Amygdala (tissue), 56 donors: ENCODE measurements at regions not wholly inside any gene's neighbourhood (a gene's known extent, or its start where the extent isn't known, plus 50 kb on each side); places are given as distances from the start of the nearest gene placed in this dataset.
"Not testable (repeated sequence)": the region's sequence is repeated elsewhere in the genome, so short reads cannot be mapped to it uniquely, and the experiment has no call there.

Experiments used
- DNase-seq, 56 donors: peaks; one replicate each; lab custom pipeline; 2025; lab: John Stamatoyannopoulos, UW

DNA sequence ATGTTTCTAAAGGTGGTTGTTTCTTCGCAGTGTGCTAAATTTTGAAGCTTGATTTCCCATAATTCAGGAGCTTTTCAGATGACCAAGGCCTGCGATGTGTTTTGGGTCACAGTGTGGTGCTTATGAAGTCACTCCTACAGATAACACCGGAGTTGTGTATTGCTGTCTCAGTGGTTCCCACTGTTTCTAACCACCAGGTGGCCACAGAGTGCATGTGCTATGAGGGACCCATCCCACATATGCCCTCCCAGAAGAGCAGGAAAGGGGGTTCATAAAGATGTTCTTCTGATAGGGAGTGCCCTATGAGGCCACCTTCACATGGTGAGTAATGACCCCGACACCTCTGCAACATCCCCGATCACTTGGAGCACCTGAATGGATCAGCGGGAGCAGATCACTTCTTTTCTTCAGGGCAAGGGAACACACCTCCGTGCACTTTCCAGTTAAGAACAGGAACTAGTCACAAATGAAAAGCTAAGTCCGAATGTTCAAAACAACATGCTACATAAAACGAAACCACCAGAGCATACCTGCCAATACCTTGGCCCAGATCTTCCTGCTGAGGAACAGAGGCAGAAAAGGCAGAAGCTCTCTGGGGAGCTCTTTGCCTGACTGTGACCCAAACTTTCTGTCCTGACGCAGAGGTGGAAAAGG lies 262.1 kb downstream of the FAM72C start:
- DNase-seq, result peak in 1 of 56 donors; percentile 0

DNA sequence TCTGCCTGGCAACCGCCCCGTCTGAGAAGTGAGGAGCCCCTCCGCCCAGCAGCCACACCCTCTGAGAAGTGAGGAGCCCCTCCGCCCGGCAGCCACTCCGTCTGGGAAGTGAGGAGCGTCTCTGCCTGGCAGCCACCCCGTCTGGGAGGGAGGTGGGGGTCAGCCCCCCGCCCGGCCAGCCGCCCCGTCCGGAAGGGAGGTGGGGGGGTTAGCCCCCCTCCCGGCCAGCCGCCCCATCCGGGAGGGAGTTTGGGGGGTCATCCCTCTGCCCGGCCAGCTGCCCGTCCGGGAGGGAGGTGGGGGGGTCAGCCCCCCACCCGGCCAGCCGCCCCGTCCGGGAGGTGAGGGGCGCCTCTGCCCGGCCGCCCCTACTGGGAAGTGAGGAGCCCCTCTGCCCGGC lies 269.0 kb downstream of the FAM72C start:
- not testable (repeated sequence) for DNase-seq

DNA sequence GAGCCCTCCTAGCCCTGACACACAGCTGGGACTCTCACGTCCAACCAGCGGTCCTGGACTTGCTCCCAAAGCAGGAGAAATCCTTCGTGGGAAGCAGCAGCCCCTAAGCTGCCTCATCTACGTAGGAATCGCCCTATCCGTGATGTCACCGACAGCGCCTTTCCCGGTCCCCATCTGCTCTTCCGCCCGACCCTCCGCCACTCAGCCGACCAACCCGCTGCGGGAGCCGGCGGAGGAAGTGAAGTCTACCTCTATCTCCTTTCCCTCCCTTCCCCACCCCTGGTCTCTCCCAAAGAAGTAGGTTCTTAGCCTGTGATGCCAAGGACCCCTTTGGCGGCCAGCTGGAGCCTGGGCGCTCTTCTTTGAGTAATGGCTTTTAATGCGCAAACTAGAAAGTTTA lies 272.1 kb downstream of the FAM72C start:
- no peak for DNase-seq

DNA sequence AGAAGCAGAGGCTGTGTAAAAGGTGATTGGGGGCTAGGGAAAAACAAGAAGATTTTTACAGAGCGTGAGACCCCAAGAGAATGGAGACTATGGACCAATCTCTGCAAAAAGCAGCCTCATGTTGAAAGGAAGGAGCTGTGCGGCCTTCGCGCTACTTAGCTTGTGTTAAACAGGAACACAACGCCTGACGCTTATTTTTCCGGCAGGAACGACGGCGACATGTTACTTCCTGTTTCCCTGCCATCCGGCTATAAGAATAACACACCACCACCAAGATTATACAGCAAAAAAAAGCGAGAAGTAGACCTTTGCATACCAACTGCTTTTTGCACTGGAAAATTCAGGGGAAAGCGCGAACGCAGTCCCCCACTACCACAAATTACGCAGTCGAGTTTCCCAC lies 272.7 kb downstream of the FAM72C start:
- no peak for DNase-seq

DNA sequence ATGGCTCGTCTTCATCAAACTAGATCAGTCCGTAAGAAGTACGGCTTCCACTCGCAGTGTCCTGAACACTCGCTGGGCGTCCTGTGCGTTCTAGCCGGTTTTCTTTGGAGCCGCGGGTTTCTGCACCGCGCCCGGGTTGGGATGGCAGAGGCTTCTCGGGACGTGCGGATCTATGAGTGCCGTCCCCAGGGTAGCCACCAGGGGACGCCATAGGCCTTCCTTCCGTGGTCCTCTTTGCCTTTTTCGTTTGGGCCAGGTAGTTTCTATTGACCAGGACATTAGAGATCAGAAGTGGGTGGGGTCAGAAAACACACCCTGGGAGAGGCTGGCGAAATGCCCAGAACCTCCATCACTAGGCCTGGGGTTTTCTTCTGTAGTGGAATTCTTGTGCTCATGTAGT lies 273.8 kb downstream of the FAM72C start:
- peak in 2 of 56 donors; percentile 1 to 15 for DNase-seq

DNA sequence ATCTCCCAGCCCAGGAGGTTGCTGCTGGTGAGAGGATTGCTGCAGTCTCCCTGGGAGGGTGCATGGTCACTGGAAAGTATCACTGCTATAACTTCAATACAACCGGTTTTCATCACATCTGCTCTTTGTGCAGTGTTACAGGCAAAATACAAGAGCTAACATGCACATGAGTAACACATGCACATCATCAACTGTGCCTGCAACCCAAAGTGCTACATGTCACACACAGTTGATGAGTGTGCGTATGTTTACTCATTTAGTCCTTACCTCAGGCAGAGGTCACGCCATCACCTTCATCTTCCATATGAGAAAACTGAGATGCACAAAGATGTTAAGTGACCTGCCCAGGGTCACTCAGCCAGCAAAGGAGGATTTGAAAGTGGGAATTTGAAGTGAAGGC lies 277.7 kb downstream of the FAM72C start:
- DNase-seq, result no peak

DNA sequence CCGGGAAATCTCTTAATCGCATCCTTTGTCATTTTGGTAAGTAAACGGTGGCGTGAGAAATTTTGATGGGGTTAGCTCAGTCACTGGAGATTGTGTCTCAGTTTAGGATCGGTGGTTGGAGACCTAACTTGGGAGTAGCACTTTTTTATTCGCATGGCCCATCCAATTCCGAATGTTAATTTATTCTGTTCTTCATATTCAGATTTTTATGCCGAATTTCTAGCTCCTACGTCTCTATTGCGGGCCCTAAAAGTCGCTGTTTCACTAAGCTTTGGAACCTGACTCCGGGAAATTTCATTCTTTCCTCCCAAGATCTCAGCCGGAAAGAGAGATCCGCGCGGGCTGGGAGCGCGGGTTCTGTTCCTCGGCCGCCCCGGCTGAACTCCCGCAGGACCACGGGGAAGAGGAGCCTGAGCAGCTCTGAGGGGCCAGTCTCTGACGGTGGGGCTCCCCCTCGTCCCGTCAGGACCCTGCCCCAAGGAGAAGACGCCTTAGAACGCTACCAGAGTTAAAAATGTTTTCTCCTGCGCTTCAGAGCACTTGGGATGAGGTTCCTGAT lies 279.7 kb downstream of the FAM72C start:
- DNase-seq, result no peak

DNA sequence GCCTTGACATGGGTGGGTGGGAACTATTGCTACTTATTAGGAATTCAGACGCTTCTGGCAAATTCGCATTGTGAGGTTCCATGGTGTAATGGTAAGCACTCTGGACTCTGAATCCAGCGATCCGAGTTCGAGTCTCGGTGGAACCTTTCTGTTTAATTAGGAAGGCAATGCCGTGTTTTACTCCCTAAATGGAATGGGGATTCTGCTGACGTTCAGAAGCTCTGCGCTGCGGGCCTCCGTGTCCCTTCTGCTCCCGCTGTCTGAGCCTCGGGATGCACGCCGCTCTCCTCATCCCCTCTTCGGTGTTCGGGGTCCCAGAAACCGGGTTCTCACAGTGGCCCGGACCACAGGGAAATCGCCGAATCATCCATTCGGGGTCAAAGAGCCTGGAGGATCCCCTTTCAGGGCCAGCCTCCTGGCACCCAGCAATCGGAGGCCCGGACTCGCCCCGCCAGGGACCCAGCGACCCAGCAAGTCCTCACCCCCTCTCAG lies 280.3 kb downstream of the FAM72C start:
- DNase-seq, result no peak

DNA sequence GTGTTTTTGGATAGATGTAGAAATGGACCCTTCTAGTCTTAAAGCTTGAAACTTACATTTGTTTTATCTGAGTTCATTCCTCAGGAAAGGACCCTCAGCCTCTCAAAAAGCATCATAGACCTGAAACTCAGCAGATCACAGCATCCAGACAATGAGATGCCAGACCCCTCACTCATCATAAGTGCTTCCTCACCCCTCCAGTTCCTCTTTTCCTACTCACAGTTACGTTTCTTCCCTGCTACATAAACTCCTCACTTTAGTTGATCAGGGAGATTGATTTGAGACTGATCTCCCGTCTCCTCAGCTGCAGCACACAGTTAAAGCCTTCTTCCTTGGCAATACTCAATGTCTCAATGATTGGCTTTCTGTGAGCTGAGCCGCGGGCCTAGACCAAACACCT lies 282.0 kb downstream of the FAM72C start:
- DNase-seq, result no peak

DNA sequence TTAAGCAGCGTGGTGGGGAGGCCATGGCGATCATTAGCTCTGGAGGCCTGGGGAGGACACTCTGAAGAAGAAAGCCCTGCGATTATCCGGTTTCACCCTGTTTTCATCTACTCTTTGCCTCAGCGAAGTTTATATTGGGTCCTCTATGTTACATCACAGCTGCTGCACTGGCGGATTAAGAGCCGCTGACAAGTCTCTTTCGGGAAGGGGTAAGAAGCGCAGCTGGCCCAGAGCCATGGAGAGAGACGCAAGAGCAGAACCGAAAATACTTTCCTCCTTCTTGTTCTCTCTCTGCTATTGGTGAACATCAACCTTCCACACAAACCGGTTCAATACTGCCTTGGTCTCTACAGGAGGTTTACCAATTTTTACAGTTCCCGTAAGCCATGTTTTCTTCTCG lies 291.5 kb downstream of the FAM72C start:
- DNase-seq, result no peak

DNA sequence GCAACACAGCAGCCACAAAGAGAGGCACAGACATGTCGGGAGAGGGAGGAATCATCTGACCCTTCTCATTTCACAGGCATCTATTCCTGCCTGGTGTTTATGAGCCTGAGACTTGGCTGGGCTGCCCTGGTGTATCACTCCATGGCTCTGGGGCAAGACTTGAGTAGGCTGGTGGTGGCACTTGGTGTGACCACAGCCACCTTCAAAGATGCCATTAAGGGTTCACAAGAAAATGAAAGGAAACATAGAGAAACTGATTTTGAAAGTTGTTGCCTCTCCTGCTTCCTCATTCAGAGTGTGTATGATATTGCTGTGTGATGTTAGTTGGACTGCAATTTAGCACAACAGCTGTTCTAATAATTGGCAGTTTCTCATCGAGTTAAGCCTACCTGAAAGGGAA lies 298.8 kb downstream of the FAM72C start:
- DNase-seq, result no peak

DNA sequence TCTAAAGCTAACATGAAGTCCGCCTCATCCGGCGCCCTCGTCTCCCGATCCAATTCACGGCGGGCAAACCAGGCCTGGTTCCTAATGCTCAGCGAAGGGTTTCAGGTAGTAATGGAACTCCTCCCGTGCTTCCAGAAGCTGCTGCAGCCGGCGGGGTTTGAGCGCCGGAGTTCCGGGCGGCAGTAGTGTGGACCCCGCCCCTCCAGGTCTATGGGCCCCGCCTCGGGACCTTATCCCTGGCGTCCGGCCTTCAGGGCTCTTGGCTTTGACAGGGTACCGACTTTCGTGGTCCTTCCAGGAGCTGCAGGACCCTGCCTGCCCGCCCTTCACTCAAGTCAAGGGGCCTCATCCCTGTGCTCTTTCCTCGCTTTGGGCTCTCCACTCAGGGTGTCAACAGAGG lies 304.1 kb downstream of the FAM72C start:
- DNase-seq, result no peak

DNA sequence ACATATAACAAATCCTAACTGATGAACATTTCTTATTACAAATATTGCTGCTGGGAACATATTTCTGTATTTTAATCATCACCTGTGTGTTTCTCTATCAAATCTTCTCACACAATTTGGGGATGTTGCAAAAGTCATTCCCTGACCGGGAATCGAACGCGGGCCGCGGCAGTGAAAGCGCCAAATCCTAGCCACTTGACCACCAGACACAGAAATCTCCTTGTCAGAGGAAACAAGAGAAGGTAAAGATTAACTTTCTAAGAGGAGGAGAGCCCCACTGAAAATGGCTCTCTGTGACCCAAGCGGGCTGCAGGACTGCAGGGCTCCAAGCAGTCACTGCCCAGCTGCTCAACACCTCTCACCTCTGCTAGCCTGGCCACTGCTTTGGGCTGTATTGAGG lies 304.9 kb downstream of the FAM72C start:
- DNase-seq, result no peak

DNA sequence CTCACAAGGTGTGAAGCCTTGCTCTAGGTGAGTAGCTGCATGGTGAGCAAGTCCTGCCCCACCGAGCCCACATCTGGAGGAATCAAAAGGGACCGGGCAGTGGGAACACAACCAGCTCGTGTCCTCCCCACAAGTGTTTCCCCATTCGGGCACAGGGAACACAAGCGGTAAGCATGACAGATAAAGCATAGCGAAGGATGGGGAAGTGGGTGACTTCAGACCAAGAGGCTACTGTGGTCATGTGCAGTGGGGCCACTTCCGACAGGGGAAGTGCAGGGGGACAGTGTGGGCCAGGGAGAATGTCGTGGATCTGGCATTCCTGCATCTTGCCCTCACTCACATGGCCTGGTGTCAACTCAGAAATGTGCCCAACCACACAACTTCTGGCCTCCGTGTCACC lies 306.2 kb downstream of the FAM72C start:
- DNase-seq, result peak in 2 of 56 donors; percentile 1 to 5

DNA sequence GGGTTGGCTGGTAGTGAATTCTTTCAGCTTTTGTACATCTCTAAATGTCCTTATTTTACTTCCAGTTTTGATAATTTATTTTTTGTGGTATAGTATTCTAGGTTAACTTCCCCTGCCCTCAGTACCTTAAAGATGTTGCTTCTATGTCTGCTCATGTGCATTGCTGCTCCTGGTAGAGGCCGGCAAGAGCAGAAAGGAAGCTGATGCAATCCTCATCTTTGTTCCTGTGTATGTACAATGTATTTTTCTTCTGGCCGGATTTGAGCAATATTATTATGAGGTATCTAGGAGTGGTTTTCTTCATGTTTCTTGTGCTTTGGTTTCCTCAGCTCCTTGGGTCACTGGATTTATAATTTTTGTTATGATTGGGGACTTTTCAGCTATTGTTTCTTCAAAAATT lies 308.7 kb downstream of the FAM72C start:
- DNase-seq, result not testable (repeated sequence)

DNA sequence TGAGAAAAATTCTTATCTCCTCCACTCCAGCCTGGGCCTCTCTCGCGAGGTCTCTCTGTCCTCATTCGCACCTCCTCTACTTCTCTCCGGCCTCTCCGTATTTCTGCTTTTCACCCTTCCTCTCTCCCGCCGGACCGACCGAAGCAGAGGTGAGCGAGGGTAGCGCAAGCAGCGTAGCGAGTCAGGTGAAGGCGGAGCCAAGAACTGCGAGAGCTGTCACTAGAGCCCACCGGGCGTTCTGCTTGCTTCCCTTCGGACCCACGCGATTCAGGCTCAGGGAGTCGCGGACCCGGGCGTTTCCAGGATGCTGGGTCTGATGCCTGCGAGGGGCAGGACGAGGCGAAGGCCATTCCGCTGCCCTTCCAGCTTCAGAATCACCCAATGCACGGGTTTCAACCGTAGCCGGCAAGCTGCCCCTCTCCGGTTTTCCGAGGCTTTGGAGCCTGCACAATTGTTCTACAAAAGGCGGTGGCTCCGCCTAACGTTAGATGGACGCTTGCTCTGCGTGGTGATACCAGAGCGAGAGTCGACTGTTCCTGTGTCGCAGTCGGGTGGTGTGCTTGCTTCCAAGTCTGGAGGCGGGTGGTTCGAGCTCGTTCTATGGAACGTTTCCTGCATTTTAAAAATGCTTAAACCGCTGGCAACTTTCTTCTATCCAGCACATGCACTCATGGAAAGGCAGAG lies 310.2 kb downstream of the FAM72C start:
- DNase-seq, result peak in 1 of 56 donors; percentile 1

DNA sequence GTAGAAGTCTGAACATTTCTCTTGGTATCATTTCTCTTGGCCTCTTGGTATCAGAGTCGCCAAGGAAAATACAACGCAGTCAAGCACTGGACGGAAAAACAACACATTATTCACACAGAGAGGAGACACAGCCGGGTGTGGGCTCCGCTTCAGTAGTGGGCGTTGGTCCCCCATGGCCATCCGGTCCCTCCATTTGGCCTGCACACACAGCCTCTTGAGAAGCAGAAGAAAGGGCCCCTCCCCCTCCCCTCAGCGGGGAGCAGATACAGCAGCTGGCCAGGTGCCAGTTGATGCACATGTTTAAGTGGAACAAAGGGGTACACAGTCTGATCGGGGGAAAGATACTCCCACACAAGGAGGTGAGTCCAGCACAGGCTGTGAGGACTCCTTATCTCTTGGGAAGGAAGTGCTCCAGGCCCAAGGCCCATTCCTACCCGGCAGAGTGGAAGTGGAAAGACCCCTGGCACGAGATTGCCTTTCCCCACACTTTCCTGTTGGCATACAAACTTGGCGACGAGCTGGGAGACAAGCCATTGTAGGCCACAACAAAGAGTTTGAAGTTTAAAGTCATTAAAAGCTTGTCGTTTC lies 311.3 kb downstream of the FAM72C start:
- DNase-seq, result peak in 1 of 56 donors; percentile 4

DNA sequence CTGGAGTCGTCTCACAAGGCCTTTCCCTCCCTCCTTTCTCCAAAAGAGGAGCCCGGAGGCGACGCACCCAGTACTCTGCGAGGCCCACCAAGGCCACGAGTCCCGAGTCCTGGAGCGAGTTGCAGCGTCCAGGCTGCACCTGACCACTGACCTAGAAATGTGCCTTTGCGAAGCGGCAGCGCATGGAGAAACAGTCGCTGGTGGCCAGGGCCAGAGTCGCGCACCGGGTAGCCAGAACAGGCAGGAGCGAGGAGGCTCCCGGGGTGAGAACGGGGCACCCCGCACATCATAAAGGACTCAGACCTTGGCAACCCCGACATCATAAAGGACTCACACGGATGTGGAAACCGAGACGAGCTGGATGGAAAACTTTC lies 318.4 kb downstream of the FAM72C start:
- DNase-seq, result no peak

DNA sequence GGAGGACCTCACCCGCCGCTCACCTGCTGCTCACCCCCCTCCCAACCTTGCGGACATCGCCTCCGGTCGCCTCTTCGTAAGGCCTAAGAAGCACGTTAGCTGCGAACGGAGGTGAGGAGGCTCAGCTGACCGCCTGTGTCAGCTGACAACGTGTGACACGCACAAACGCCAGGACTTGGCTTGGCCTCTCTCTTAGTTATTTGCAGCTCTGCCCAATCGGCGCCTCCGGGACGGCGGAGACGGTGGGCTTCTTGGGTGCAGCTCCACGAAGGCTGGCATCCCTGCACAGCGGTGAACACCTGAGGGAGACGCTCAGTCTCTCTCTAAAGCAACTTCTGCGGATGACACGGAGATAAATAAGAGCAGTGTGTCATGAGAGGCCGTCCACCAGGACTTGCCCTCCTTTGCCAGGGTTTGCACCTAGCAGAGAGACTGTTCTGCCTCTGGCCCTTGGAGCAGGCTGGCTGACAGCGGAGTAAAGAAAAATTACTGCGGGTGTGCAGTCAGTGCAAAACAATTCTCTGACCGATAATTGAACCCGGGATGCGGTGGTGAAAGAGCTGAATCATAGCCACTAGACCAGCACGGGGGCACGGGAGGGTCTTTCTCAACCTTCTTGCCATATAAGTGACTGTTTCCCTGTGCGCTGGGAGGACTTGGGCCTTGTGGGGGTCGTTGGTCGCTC lies 318.9 kb downstream of the FAM72C start:
- no peak for DNase-seq

DNA sequence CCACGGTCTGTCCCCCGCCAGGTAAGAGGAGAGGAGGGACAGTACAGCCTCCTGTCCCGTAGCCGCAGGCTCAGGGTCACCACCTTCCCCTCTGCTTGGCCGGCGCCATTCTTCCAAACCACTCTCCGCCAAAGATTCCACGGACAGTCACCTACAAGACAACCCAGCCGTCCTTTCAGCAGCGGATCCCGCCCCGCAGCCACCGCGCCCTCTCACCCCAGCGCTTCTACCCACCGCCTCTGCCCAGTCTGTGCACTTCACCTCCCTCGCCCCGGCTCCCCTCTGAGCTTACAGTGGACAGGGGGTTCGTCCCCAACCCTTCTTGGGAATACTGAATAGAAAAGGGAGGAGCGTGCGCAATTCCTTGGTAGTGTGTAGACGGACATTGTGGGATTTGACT lies 319.6 kb downstream of the FAM72C start:
- DNase-seq, result no peak

DNA sequence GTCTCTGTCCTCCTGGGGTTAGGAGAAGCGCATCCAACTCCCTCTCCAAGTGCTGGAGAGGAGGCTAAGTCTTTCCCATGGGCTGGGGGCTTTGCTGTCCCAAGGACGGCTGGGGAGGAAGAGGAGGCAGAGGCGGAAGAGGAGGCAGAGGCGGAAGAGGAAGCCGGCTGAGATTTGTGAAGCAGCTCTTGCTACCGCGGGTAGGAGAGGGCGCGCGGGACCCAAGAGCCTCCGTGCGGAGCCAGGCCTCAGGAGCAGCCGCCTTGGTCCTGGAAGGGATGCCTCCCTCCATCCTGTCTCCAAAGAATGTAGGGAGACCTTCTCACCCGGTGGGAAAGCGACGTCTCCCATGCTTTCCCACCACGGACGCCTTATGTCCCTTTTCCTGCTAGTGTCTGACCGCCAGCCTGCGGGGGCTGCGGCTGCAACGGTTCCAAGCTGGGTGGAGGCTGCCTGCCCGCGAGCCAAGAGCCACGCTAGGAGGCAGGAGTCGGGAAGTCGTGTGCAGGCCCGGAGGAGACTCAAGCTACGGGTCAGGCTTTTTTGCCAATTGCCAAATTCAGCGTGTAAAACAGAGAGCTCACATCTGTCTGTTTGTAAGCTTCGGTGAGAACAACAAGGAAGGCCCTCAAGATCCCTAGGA lies 320.3 kb downstream of the FAM72C start:
- no peak for DNase-seq
